ENCODE measurements at regions not wholly inside any gene's neighbourhood (a gene's known extent, or its start where the extent isn't known, plus 50 kb on each side); places are given as distances from the start of the nearest gene placed in this dataset.

DNA sequence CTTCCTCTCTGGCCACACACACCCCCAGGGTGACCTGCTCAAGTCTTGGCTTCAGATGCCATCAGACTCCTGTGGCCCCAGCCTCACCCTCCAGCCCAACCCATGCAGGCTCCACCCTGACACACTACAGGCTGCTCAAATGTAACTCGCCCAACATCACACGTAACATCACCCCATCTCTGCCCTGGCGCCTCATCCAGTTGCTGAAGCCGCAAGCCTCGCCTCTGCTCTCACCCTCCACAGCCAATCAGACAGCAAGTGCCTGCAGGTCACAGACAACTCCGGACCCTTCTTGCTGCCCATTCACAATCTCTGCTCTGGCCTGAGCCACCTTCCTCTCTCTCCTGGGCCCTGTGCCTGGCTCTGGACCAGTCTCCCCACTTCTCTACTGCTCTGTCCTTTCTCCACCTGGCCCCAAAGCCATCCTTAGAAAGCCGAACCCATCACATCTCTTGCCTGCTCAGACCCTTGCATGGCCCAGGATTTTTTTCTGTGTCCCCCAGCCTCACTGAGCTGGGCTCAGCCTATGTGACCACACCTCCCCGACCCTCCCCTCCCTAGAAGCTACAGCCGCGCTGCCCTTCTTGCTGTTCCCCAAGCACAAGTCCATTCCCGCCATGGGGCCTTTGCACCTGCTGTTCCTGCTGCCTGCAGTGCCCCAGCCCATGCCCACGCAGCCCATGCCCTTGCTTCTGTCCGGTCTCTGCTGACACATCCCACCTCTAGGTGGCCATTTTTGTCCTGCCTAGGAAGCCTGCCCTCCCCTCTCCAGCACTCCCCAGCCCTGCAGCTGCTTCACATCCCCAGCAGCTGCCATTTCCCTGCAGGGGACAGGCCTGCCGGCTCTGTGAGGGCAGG is 333.9 kb downstream of the CTTN start:
- H3K27ac ChIP-seq (ENCODE audit: insufficient read depth, low read length) = no peak overlapping the region
- no peak overlapping the region for H2AFZ ChIP-seq (ENCODE audit: low read length)
- no peaks in the 10 kb centered on the region for H4K20me1 ChIP-seq (ENCODE audit: control insufficient read depth, extremely low read depth, insufficient read depth, low read length)
- no peaks in the 10 kb centered on the region for H3K27me3 ChIP-seq (ENCODE audit: control insufficient read depth, insufficient read depth, low read length)
- no peaks in the 10 kb centered on the region for H3K36me3 ChIP-seq (ENCODE audit: control insufficient read depth, insufficient read depth, low read length)
- no peaks in the 10 kb centered on the region for H3K79me2 ChIP-seq (ENCODE audit: control insufficient read depth, insufficient read depth, low read length)
- H3K9me3 ChIP-seq (ENCODE audit: control insufficient read depth, insufficient read depth, low read depth, low read length) = no peaks in the 10 kb centered on the region
- H3K4me1 ChIP-seq (ENCODE audit: control insufficient read depth, extremely low read depth, insufficient read depth, low read length) = no peaks in the 10 kb centered on the region
- no peak overlapping the region for H3K9ac ChIP-seq (ENCODE audit: insufficient read depth, low read length)
- TF ChIP-seq EZH2 (IDR thresholded peaks at IDR 0.05; ENCODE audit: low read length, missing control alignments) = no peak
- no peak overlapping the region for H3K4me2 ChIP-seq (ENCODE audit: extremely low read depth, insufficient read depth, low read length)
- H3K4me3 ChIP-seq (replicated peaks in 1 of 4; ENCODE audit: control extremely low read depth in 1 of 4, insufficient read depth in 1 of 4, low read depth in 3 of 4, low read length in 4 of 4) = no peak overlapping the region
- DNase-seq (ENCODE audit: low read depth in 2 of 2) = no peak

GRCh38 chr11:70732881-70733196 is 334.5 kb downstream of the CTTN start:
- Histone ChIP-seq H3K27ac (ENCODE audit: insufficient read depth, low read length) (no peak overlapping the region), H3K4me3 (replicated peaks in 1 of 4; ENCODE audit: control extremely low read depth in 1 of 4, insufficient read depth in 1 of 4, low read depth in 3 of 4, low read length in 4 of 4) (no peak overlapping the region), H4K20me1 (ENCODE audit: control insufficient read depth, extremely low read depth, insufficient read depth, low read length) (no peaks in the 10 kb centered on the region), H3K4me1 (ENCODE audit: control insufficient read depth, extremely low read depth, insufficient read depth, low read length) (no peaks in the 10 kb centered on the region), H3K9ac (ENCODE audit: insufficient read depth, low read length) (no peak overlapping the region), H3K4me2 (ENCODE audit: extremely low read depth, insufficient read depth, low read length) (no peak overlapping the region), H3K79me2 (ENCODE audit: control insufficient read depth, insufficient read depth, low read length) (no peaks in the 10 kb centered on the region), H3K27me3 (ENCODE audit: control insufficient read depth, insufficient read depth, low read length) (no peaks in the 10 kb centered on the region), H3K36me3 (ENCODE audit: control insufficient read depth, insufficient read depth, low read length) (no peaks in the 10 kb centered on the region), H2AFZ (ENCODE audit: low read length) (no peak overlapping the region), H3K9me3 (ENCODE audit: control insufficient read depth, insufficient read depth, low read depth, low read length) (no peaks in the 10 kb centered on the region)
- no peak for DNase-seq (ENCODE audit: low read depth in 2 of 2)
- TF ChIP-seq EZH2 (IDR thresholded peaks at IDR 0.05; ENCODE audit: low read length, missing control alignments) = no peak
- TF ChIP-seq, protein P1, sequence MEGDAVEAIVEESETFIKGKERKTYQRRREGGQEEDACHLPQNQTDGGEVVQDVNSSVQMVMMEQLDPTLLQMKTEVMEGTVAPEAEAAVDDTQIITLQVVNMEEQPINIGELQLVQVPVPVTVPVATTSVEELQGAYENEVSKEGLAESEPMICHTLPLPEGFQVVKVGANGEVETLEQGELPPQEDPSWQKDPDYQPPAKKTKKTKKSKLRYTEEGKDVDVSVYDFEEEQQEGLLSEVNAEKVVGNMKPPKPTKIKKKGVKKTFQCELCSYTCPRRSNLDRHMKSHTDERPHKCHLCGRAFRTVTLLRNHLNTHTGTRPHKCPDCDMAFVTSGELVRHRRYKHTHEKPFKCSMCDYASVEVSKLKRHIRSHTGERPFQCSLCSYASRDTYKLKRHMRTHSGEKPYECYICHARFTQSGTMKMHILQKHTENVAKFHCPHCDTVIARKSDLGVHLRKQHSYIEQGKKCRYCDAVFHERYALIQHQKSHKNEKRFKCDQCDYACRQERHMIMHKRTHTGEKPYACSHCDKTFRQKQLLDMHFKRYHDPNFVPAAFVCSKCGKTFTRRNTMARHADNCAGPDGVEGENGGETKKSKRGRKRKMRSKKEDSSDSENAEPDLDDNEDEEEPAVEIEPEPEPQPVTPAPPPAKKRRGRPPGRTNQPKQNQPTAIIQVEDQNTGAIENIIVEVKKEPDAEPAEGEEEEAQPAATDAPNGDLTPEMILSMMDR (conservative IDR thresholded peaks at IDR 0.05 in 1 of 2, IDR thresholded peaks at IDR 0.05 in 1 of 2; ENCODE audit: low read depth in 1 of 2, low read length in 2 of 2) = no peak

- Histone ChIP-seq H3K9ac (ENCODE audit: insufficient read depth, low read length) (no peak overlapping the region), H3K4me2 (ENCODE audit: extremely low read depth, insufficient read depth, low read length) (no peak overlapping the region), H3K27me3 (ENCODE audit: control insufficient read depth, insufficient read depth, low read length) (no peaks in the 10 kb centered on the region), H3K4me1 (ENCODE audit: control insufficient read depth, extremely low read depth, insufficient read depth, low read length) (no peaks in the 10 kb centered on the region), H2AFZ (ENCODE audit: low read length) (no peak overlapping the region), H3K79me2 (ENCODE audit: control insufficient read depth, insufficient read depth, low read length) (no peaks in the 10 kb centered on the region), H3K27ac (ENCODE audit: insufficient read depth, low read length) (no peak overlapping the region), H3K9me3 (ENCODE audit: control insufficient read depth, insufficient read depth, low read depth, low read length) (no peaks in the 10 kb centered on the region), H3K36me3 (ENCODE audit: control insufficient read depth, insufficient read depth, low read length) (no peaks in the 10 kb centered on the region), H3K4me3 (replicated peaks in 1 of 4; ENCODE audit: control extremely low read depth in 1 of 4, insufficient read depth in 1 of 4, low read depth in 3 of 4, low read length in 4 of 4) (no peak overlapping the region), H4K20me1 (ENCODE audit: control insufficient read depth, extremely low read depth, insufficient read depth, low read length) (no peaks in the 10 kb centered on the region)
- no peak for DNase-seq (ENCODE audit: low read depth in 2 of 2)
- TF ChIP-seq, protein P1 (conservative IDR thresholded peaks at IDR 0.05 in 1 of 2, IDR thresholded peaks at IDR 0.05 in 1 of 2; ENCODE audit: low read depth in 1 of 2, low read length in 2 of 2) = no peak
- no peak for TF ChIP-seq EZH2 (IDR thresholded peaks at IDR 0.05; ENCODE audit: low read length, missing control alignments)
Observed at GRCh38 chr11:70733327-70734325, 335.3 kb downstream of the CTTN start.
